HL-60 (cell line): ENCODE measurements at regions not wholly inside any gene's neighbourhood (a gene's known extent, or its start where the extent isn't known, plus 50 kb on each side); places are given as distances from the start of the nearest gene placed in this dataset.

ENCODE experiments used
- GABPA ChIP-seq: IDR thresholded peaks from 2 replicates; pipeline ENCODE4 v1.6.1; 2012; ENCODE audit warnings: low read depth
- POLR2AphosphoS5 ChIP-seq: IDR thresholded peaks from 2 replicates; pipeline ENCODE4 v1.6.1; 2012; ENCODE audit warnings: low read depth
- SPI1 ChIP-seq: IDR thresholded peaks from 2 replicates; pipeline ENCODE4 v1.6.1; 2012; ENCODE audit warnings: low read depth, mild to moderate bottlenecking, borderline replicate concordance
- TF ChIP-seq, protein P1 (sequence below): IDR thresholded peaks from one replicate; pipeline ENCODE4 v1.5.1; 2011; ENCODE audit warnings: low read length, control low read depth, inconsistent platforms; ENCODE audit not compliant: insufficient read depth
- TF ChIP-seq, protein P2 (sequence below): IDR thresholded peaks from 2 replicates; pipeline ENCODE4 v1.6.1; 2012; ENCODE audit warnings: low read depth; ENCODE audit not compliant: insufficient replicate concordance

GRCh38 chr17:33522623-33523022 is 229.5 kb upstream of the ASIC2 start:
- TF ChIP-seq, protein P1, sequence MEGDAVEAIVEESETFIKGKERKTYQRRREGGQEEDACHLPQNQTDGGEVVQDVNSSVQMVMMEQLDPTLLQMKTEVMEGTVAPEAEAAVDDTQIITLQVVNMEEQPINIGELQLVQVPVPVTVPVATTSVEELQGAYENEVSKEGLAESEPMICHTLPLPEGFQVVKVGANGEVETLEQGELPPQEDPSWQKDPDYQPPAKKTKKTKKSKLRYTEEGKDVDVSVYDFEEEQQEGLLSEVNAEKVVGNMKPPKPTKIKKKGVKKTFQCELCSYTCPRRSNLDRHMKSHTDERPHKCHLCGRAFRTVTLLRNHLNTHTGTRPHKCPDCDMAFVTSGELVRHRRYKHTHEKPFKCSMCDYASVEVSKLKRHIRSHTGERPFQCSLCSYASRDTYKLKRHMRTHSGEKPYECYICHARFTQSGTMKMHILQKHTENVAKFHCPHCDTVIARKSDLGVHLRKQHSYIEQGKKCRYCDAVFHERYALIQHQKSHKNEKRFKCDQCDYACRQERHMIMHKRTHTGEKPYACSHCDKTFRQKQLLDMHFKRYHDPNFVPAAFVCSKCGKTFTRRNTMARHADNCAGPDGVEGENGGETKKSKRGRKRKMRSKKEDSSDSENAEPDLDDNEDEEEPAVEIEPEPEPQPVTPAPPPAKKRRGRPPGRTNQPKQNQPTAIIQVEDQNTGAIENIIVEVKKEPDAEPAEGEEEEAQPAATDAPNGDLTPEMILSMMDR = no peak
- TF ChIP-seq, protein P2, sequence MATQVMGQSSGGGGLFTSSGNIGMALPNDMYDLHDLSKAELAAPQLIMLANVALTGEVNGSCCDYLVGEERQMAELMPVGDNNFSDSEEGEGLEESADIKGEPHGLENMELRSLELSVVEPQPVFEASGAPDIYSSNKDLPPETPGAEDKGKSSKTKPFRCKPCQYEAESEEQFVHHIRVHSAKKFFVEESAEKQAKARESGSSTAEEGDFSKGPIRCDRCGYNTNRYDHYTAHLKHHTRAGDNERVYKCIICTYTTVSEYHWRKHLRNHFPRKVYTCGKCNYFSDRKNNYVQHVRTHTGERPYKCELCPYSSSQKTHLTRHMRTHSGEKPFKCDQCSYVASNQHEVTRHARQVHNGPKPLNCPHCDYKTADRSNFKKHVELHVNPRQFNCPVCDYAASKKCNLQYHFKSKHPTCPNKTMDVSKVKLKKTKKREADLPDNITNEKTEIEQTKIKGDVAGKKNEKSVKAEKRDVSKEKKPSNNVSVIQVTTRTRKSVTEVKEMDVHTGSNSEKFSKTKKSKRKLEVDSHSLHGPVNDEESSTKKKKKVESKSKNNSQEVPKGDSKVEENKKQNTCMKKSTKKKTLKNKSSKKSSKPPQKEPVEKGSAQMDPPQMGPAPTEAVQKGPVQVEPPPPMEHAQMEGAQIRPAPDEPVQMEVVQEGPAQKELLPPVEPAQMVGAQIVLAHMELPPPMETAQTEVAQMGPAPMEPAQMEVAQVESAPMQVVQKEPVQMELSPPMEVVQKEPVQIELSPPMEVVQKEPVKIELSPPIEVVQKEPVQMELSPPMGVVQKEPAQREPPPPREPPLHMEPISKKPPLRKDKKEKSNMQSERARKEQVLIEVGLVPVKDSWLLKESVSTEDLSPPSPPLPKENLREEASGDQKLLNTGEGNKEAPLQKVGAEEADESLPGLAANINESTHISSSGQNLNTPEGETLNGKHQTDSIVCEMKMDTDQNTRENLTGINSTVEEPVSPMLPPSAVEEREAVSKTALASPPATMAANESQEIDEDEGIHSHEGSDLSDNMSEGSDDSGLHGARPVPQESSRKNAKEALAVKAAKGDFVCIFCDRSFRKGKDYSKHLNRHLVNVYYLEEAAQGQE = no peak
- TF ChIP-seq POLR2AphosphoS5 (no peak), GABPA (no peak), SPI1 (no peak)
